ENCODE measurements at regions not wholly inside any gene's neighbourhood (a gene's known extent, or its start where the extent isn't known, plus 50 kb on each side); places are given as distances from the start of the nearest gene placed in this dataset.

- 82% methylated on average over 6 of the region's 6 CpGs for WGBS, 2 donors
- no peak for DNase-seq
- Histone ChIP-seq H3K4me1 (peaks cover 0 to 10% (median 5%) of the 10 kb centered on the region in 4 donors), H3K36me3 (no peaks in the 10 kb centered on the region), H3K9me3 (no peaks in the 10 kb centered on the region), H3K27me3 (no peaks in the 10 kb centered on the region), H3K27ac (no peak overlapping the region), H3K4me3 (no peak overlapping the region)
- TF ChIP-seq POLR2A (IDR thresholded peaks at IDR 0.05) (no peak), CTCF (IDR thresholded peaks at IDR 0.05) (no peak)
- intact Hi-C loops (cut with DNase I), result no loop called here
Measured at GRCh38 chr10:10625491-10625890, 392.2 kb upstream of the CELF2 start.

GRCh38 chr10:10626734-10627133, 390.9 kb upstream of the CELF2 start:
- no peak for DNase-seq
- Histone ChIP-seq H3K27me3 (no peaks in the 10 kb centered on the region), H3K4me3 (no peak overlapping the region), H3K36me3 (no peaks in the 10 kb centered on the region), H3K27ac (peak overlapping the region in 1 of 4 donors; percentile 30), H3K9me3 (no peaks in the 10 kb centered on the region), H3K4me1 (peaks cover 0 to 10% (median 5%) of the 10 kb centered on the region in 4 donors)
- intact Hi-C loops (cut with DNase I), result no loop called here
- WGBS, 2 donors, result 80 to 85% methylated on average over 9 of the region's 9 CpGs
- TF ChIP-seq CTCF (IDR thresholded peaks at IDR 0.05), result no peak
- no peak for TF ChIP-seq POLR2A (IDR thresholded peaks at IDR 0.05)
- TF ChIP-seq EP300 (IDR thresholded peaks at IDR 0.05), result no peak
- TF ChIP-seq POLR2AphosphoS5 (IDR thresholded peaks at IDR 0.05), result no peak

- DNase-seq, result no peak
- peak overlapping the region in 1 of 4 donors; percentile 30 for H3K27ac ChIP-seq
- H3K4me3 ChIP-seq, result no peak overlapping the region
- 94 to 95% methylated on average over 1 of the region's 1 CpG for WGBS, 2 donors
- H3K36me3 ChIP-seq, result no peaks in the 10 kb centered on the region
- H3K27me3 ChIP-seq, result no peaks in the 10 kb centered on the region
- intact Hi-C loops (cut with DNase I), result no loop called here
- TF ChIP-seq CTCF (IDR thresholded peaks at IDR 0.05) (no peak), EP300 (IDR thresholded peaks at IDR 0.05) (no peak), POLR2AphosphoS5 (IDR thresholded peaks at IDR 0.05) (no peak), POLR2A (IDR thresholded peaks at IDR 0.05) (no peak)
- H3K4me1 ChIP-seq, result peaks cover 0 to 10% (median 5%) of the 10 kb centered on the region in 4 donors
- H3K9me3 ChIP-seq, result no peaks in the 10 kb centered on the region
Measured at GRCh38 chr10:10627414-10627813, 390.3 kb upstream of the CELF2 start.

- H3K36me3 ChIP-seq, result no peaks in the 10 kb centered on the region
- no peak for DNase-seq
- H3K9me3 ChIP-seq, result no peaks in the 10 kb centered on the region
- WGBS, 2 donors, result 82 to 84% methylated on average over 3 of the region's 3 CpGs
- H3K27me3 ChIP-seq, result no peaks in the 10 kb centered on the region
- intact Hi-C loops (cut with DNase I), result no loop called here
- H3K27ac ChIP-seq, result no peak overlapping the region
- H3K4me3 ChIP-seq, result no peak overlapping the region
- TF ChIP-seq POLR2A (IDR thresholded peaks at IDR 0.05) (no peak), CTCF (IDR thresholded peaks at IDR 0.05) (no peak), POLR2AphosphoS5 (IDR thresholded peaks at IDR 0.05) (no peak), EP300 (IDR thresholded peaks at IDR 0.05) (no peak)
- peaks cover 0 to 1% (median 0%) of the 10 kb centered on the region in 4 donors for H3K4me1 ChIP-seq
Measured at GRCh38 chr10:10629512-10629911, 388.2 kb upstream of the CELF2 start.

- Histone ChIP-seq H3K4me3 (no peak overlapping the region), H3K4me1 (no peaks in the 10 kb centered on the region), H3K27me3 (no peaks in the 10 kb centered on the region), H3K27ac (no peak overlapping the region), H3K9me3 (no peaks in the 10 kb centered on the region), H3K36me3 (no peaks in the 10 kb centered on the region)
- no peak for DNase-seq
- intact Hi-C loops (cut with DNase I), result no loop called here
- 58 to 67% methylated on average over 3 of the region's 3 CpGs for WGBS, 2 donors
- TF ChIP-seq POLR2A (IDR thresholded peaks at IDR 0.05) (no peak), POLR2AphosphoS5 (IDR thresholded peaks at IDR 0.05) (no peak), CTCF (IDR thresholded peaks at IDR 0.05) (no peak), EP300 (IDR thresholded peaks at IDR 0.05) (no peak)
Measured at GRCh38 chr10:10630281-10630680, 387.4 kb upstream of the CELF2 start.
